Neural cell (in vitro differentiated cells): ENCODE measurements at regions not wholly inside any gene's neighbourhood (a gene's known extent, or its start where the extent isn't known, plus 50 kb on each side); places are given as distances from the start of the nearest gene placed in this dataset.

Experiments used
- H2AFZ ChIP-seq: fragments of 200-600, 300-800 bp; sonication (generic), shearing (Covaris generic); 2 replicates; pipeline ENCODE4 v1.6.0; 2014; ENCODE audit warnings: low read depth, mild to moderate bottlenecking, antibody characterized with exemption, low read length, moderate library complexity
- H3F3A ChIP-seq: fragments of 200-600 bp; shearing (Covaris generic); 2 replicates; pipeline ENCODE4 v1.6.1; 2016; ENCODE audit warnings: mild to moderate bottlenecking, moderate library complexity, mixed read lengths, antibody characterized with exemption, low read length; ENCODE audit not compliant: insufficient read depth, poor library complexity, severe bottlenecking
- H3K27ac ChIP-seq: fragments of 200-600, 300-800 bp; sonication (generic), shearing (Covaris generic); 2 replicates; pipeline ENCODE4 v1.5.1; 2014; ENCODE audit warnings: mild to moderate bottlenecking, low read length, moderate library complexity
- H3K27me3 ChIP-seq: fragments of 300-800, 200-600 bp; sonication (generic), shearing (Covaris generic); 2 replicates; pipeline ENCODE4 v1.6.0; 2014; ENCODE audit warnings: mild to moderate bottlenecking, low read depth, low read length, moderate library complexity; ENCODE audit not compliant: insufficient read depth
- H3K36me3 ChIP-seq: fragments of 300-800, 200-600 bp; sonication (generic), shearing (Covaris generic); 2 replicates; pipeline ENCODE4 v1.5.1; 2014; ENCODE audit warnings: mild to moderate bottlenecking, antibody characterized with exemption, low read length, moderate library complexity; ENCODE audit not compliant: insufficient read depth
- H3K4me2 ChIP-seq: fragments of 300-800, 200-600 bp; sonication (generic), shearing (Covaris generic); 2 replicates; pipeline ENCODE4 v1.6.0; 2014; ENCODE audit warnings: mild to moderate bottlenecking, low read length
- H3K4me3 ChIP-seq: fragments of 300-800, 200-600 bp; sonication (generic), shearing (Covaris generic); 2 replicates; pipeline ENCODE4 v1.5.1; 2014; ENCODE audit warnings: mild to moderate bottlenecking, low read length, moderate library complexity
- H3K79me2 ChIP-seq: fragments of 200-600 bp; shearing (Covaris generic); replicated peaks from 2 replicates; pipeline ENCODE4 v1.6.0; 2014; ENCODE audit warnings: mild to moderate bottlenecking, low read length, moderate library complexity; ENCODE audit not compliant: insufficient read depth
- H3K9ac ChIP-seq: fragments of 300-800, 200-600 bp; sonication (generic), shearing (Covaris generic); 2 replicates; pipeline ENCODE4 v1.6.1; 2016; ENCODE audit warnings: mild to moderate bottlenecking, low read length, mixed read lengths
- H3K9me2 ChIP-seq: fragments of 200-600 bp; shearing (Covaris generic); 2 replicates; pipeline ENCODE4 v1.6.1; 2016; ENCODE audit warnings: mild to moderate bottlenecking, low read length, mixed read lengths; ENCODE audit not compliant: insufficient read depth
- H3K9me3 ChIP-seq: fragments of 200-600, 300-800 bp; sonication (generic), shearing (Covaris generic); 2 replicates; pipeline ENCODE4 v1.6.1; 2016; ENCODE audit warnings: mild to moderate bottlenecking, mixed run types, low read length, moderate library complexity, mixed read lengths
- H4K20me1 ChIP-seq: fragments of 200-600 bp; shearing (Covaris generic); 2 replicates; pipeline ENCODE4 v1.6.1; 2016; ENCODE audit warnings: mild to moderate bottlenecking, mixed run types; ENCODE audit not compliant: insufficient read depth
- CTCF ChIP-seq: fragments of 450-650 bp; IDR thresholded peaks from 2 replicates; pipeline ENCODE4 v1.5.1; 2014; ENCODE audit warnings: antibody characterized with exemption, mild to moderate bottlenecking, moderate library complexity; ENCODE audit not compliant: poor library complexity, severe bottlenecking
- EP300 ChIP-seq: fragments of 450-650 bp; conservative IDR thresholded peaks from 2 replicates; pipeline ENCODE4 v1.6.1; 2014; ENCODE audit warnings: antibody characterized with exemption, mild to moderate bottlenecking, moderate library complexity; ENCODE audit not compliant: poor library complexity, severe bottlenecking
- EZH2 ChIP-seq: fragments of 200-600, 300-800 bp; shearing (Covaris generic), sonication (generic); IDR thresholded peaks from 2 replicates; pipeline ENCODE4 v1.6.1; 2014; ENCODE audit warnings: antibody characterized with exemption, low read length, borderline replicate concordance, mild to moderate bottlenecking; ENCODE audit not compliant: insufficient read depth, poor library complexity, severe bottlenecking
- MXI1 ChIP-seq: fragments of 450-650 bp; conservative IDR thresholded peaks from 2 replicates; pipeline ENCODE4 v1.6.1; 2014; ENCODE audit warnings: antibody characterized with exemption, mild to moderate bottlenecking; ENCODE audit not compliant: poor library complexity, severe bottlenecking
- POLR2AphosphoS5 ChIP-seq: IDR thresholded peaks from 2 replicates; pipeline ENCODE4 v1.6.1; 2012
- RAD21 ChIP-seq: fragments of 450-650 bp; conservative IDR thresholded peaks from 2 replicates; pipeline ENCODE4 v1.6.1; 2014; ENCODE audit warnings: antibody characterized with exemption, mild to moderate bottlenecking, moderate library complexity
- REST ChIP-seq: IDR thresholded peaks from 2 replicates; pipeline ENCODE4 v1.6.1; 2012; ENCODE audit warnings: borderline replicate concordance
- SMC3 ChIP-seq: fragments of 450-650 bp; conservative IDR thresholded peaks from 2 replicates; pipeline ENCODE4 v1.6.1; 2014; ENCODE audit warnings: antibody characterized with exemption, mild to moderate bottlenecking, moderate library complexity; ENCODE audit not compliant: poor library complexity
- TAF1 ChIP-seq: IDR thresholded peaks from 2 replicates; pipeline ENCODE4 v1.6.1; 2012; ENCODE audit warnings: low read depth

- Histone ChIP-seq H3K27me3 (no peaks in the 10 kb centered on the region), H3K36me3 (no peaks in the 10 kb centered on the region), H2AFZ (no peak overlapping the region), H3K79me2 (no peaks in the 10 kb centered on the region), H3F3A (no peaks in the 10 kb centered on the region), H3K9me3 (no peaks in the 10 kb centered on the region), H3K9ac (no peak overlapping the region), H4K20me1 (no peaks in the 10 kb centered on the region), H3K27ac (no peak overlapping the region), H3K9me2 (no peaks in the 10 kb centered on the region), H3K4me3 (no peak overlapping the region), H3K4me2 (no peak overlapping the region)
- no peak for TF ChIP-seq CTCF
These were observed 968.4 kb upstream of the NRXN1 start for GRCh38 chr2:52000151-52000855.

- Histone ChIP-seq H2AFZ (no peak overlapping the region), H3K4me2 (no peak overlapping the region), H3F3A (no peaks in the 10 kb centered on the region), H3K79me2 (no peaks in the 10 kb centered on the region), H3K4me3 (no peak overlapping the region), H3K9me2 (no peaks in the 10 kb centered on the region), H3K9me3 (no peaks in the 10 kb centered on the region), H3K27me3 (no peaks in the 10 kb centered on the region), H3K36me3 (no peaks in the 10 kb centered on the region), H4K20me1 (no peaks in the 10 kb centered on the region), H3K27ac (no peak overlapping the region), H3K9ac (no peak overlapping the region)
- TF ChIP-seq EZH2 (no peak), MXI1 (no peak), POLR2AphosphoS5 (no peak), RAD21 (no peak)
These were observed 967.0 kb upstream of the NRXN1 start for GRCh38 chr2:51998890-51999289.

GRCh38 chr2:51997571-51997970, 965.6 kb upstream of the NRXN1 start:
- TF ChIP-seq MXI1 (no peak), CTCF (no peak), SMC3 (no peak), EZH2 (no peak), EP300 (no peak), REST (no peak), POLR2AphosphoS5 (no peak), RAD21 (no peak), TAF1 (no peak)
- Histone ChIP-seq H3K9me2 (no peaks in the 10 kb centered on the region), H3F3A (no peaks in the 10 kb centered on the region), H3K4me2 (no peak overlapping the region), H3K9ac (no peak overlapping the region), H3K79me2 (no peaks in the 10 kb centered on the region), H2AFZ (no peak overlapping the region), H3K4me3 (no peak overlapping the region), H3K36me3 (no peaks in the 10 kb centered on the region), H3K27me3 (no peaks in the 10 kb centered on the region), H3K27ac (no peak overlapping the region), H4K20me1 (no peaks in the 10 kb centered on the region), H3K9me3 (no peaks in the 10 kb centered on the region)
